Epidermal melanocyte (primary cell): ENCODE measurements at regions not wholly inside any gene's neighbourhood (a gene's known extent, or its start where the extent isn't known, plus 50 kb on each side); places are given as distances from the start of the nearest gene placed in this dataset.
A peak's percentile ranks its signal among the peaks of the same experiment; 100 is the strongest.
"Not testable (repeated sequence)": the region's sequence is repeated elsewhere in the genome, so short reads cannot be mapped to it uniquely, and the experiment has no call there.

Experiments used
- DNase-seq: peaks from one replicate; pipeline ENCODE4 v3.0.0; 2011; ENCODE audit warnings: low spot score; ENCODE audit not compliant: insufficient read length

GRCh38 chr17:77802333-77802615 is 156.2 kb upstream of the TNRC6C start:
- no peak for DNase-seq

GRCh38 chr17:77802811-77803220 is 155.7 kb upstream of the TNRC6C start:
- DNase-seq, result no peak

GRCh38 chr17:77803726-77804125 is 154.8 kb upstream of the TNRC6C start:
- no peak for DNase-seq

GRCh38 chr17:77804796-77805426 is 153.6 kb upstream of the TNRC6C start:
- DNase-seq, result no peak

- DNase-seq, result not testable (repeated sequence)
Measured at GRCh38 chr17:77805970-77806369, 152.5 kb upstream of the TNRC6C start.

- no peak for DNase-seq
Measured at GRCh38 chr17:77807051-77807745, 151.3 kb upstream of the TNRC6C start.

GRCh38 chr17:77807746-77808441 is 150.6 kb upstream of the TNRC6C start:
- DNase-seq, result no peak

- no peak for DNase-seq
Measured at GRCh38 chr17:77808686-77809425, 149.6 kb upstream of the TNRC6C start.

- no peak for DNase-seq
Measured at GRCh38 chr17:77809814-77810213, 148.7 kb upstream of the TNRC6C start.

GRCh38 chr17:77810536-77810935 is 148.0 kb upstream of the TNRC6C start:
- peak; percentile 49 for DNase-seq

GRCh38 chr17:77811521-77811920 is 147.0 kb upstream of the TNRC6C start:
- DNase-seq, result no peak

- no peak for DNase-seq
Measured at GRCh38 chr17:77814091-77814772, 144.3 kb upstream of the TNRC6C start.

- no peak for DNase-seq
Measured at GRCh38 chr17:77815127-77815905, 143.2 kb upstream of the TNRC6C start.

- DNase-seq, result no peak
Measured at GRCh38 chr17:77817953-77818352, 140.6 kb upstream of the TNRC6C start.

GRCh38 chr17:77819497-77819896 is 139.0 kb upstream of the TNRC6C start:
- DNase-seq, result no peak

GRCh38 chr17:77821114-77821513 is 137.4 kb upstream of the TNRC6C start:
- DNase-seq, result no peak

GRCh38 chr17:77822302-77823030 is 136.0 kb upstream of the TNRC6C start:
- no peak for DNase-seq

GRCh38 chr17:77824102-77824779 is 134.3 kb upstream of the TNRC6C start:
- no peak for DNase-seq

- DNase-seq, result no peak
Measured at GRCh38 chr17:77824780-77825280, 133.7 kb upstream of the TNRC6C start.
